PC-9 (cell line): ENCODE measurements at regions not wholly inside any gene's neighbourhood (a gene's known extent, or its start where the extent isn't known, plus 50 kb on each side); places are given as distances from the start of the nearest gene placed in this dataset.

Experiments
- BruUV-seq: library from RNA; stranded (reverse); fragments of 400-500 nt; replicated peaks from 2 replicates; lab custom pipeline; 2021; lab: Mats Ljungman, UMichigan
- CTCF ChIA-PET: fragments of 300-600 bp; sonication (Branson Sonifier 250); formaldehyde crosslinking; loops from one replicate; lab custom pipeline; 2022; ENCODE audit warnings: antibody characterized with exemption; lab: Charles Lee
- POLR2A ChIA-PET: fragments of 300-600 bp; sonication (Branson Sonifier 250); formaldehyde crosslinking; loops from one replicate; lab custom pipeline; 2022; ENCODE audit warnings: antibody characterized with exemption; ENCODE audit not compliant: unreplicated experiment; lab: Charles Lee
- DNase-seq, 2 experiments: peaks; one replicate each; pipeline versions ENCODE4 v3.0.0 to v3.0.0-alpha.2; 2015 to 2022; ENCODE audit warnings: mixed read lengths in 1 of 2
- H2AFZ ChIP-seq: fragments of 200-600 bp; sonication (generic); 2 replicates; pipeline ENCODE4 v1.8.1; 2017; ENCODE audit warnings: antibody characterized with exemption
- H3F3A ChIP-seq: fragments of 200-600 bp; sonication (generic); 2 replicates; pipeline ENCODE4 v1.8.1; 2017; ENCODE audit warnings: antibody characterized with exemption, mild to moderate bottlenecking, low read depth; ENCODE audit not compliant: insufficient read depth
- H3K27ac ChIP-seq: fragments of 200-600 bp; sonication (generic); 2 replicates; pipeline ENCODE4 v1.6.1; 2016; ENCODE audit warnings: mixed run types
- H3K27me3 ChIP-seq: fragments of 200-600 bp; sonication (generic); 2 replicates; pipeline ENCODE4 v1.6.1; 2016; ENCODE audit warnings: low read depth, mixed run types; ENCODE audit not compliant: insufficient read depth
- H3K36me3 ChIP-seq: fragments of 200-600 bp; sonication (generic); 2 replicates; pipeline ENCODE4 v1.6.1; 2016; ENCODE audit warnings: low read depth, mixed run types
- H3K4me1 ChIP-seq: fragments of 200-600 bp; sonication (generic); replicated peaks from 2 replicates; pipeline ENCODE4 v1.6.1; 2016; ENCODE audit warnings: mixed run types; ENCODE audit not compliant: insufficient read depth
- H3K4me2 ChIP-seq: fragments of 200-600 bp; sonication (generic); 2 replicates; pipeline ENCODE4 v1.6.1; 2017; ENCODE audit warnings: mixed run types
- H3K4me3 ChIP-seq: fragments of 200-600 bp; sonication (generic); 2 replicates; pipeline ENCODE4 v1.6.1; 2016; ENCODE audit warnings: mixed run types
- H3K79me2 ChIP-seq: fragments of 200-600 bp; sonication (generic); 2 replicates; pipeline ENCODE4 v1.6.1; 2017; ENCODE audit warnings: low read depth, mixed run types
- H3K9me2 ChIP-seq: fragments of 200-600 bp; sonication (generic); 2 replicates; pipeline ENCODE4 v1.8.1; 2017; ENCODE audit warnings: mild to moderate bottlenecking; ENCODE audit not compliant: insufficient read depth
- H3K9me3 ChIP-seq: fragments of 200-600 bp; sonication (generic); 2 replicates; pipeline ENCODE4 v1.8.1; 2016; ENCODE audit warnings: low read depth; ENCODE audit not compliant: insufficient read depth
- H4K20me1 ChIP-seq: fragments of 200-600 bp; sonication (generic); 2 replicates; pipeline ENCODE4 v1.8.1; 2017; ENCODE audit not compliant: insufficient read depth
- EZH2 ChIP-seq: fragments of 200-600 bp; sonication (generic); IDR thresholded peaks from 2 replicates; pipeline ENCODE4 v1.8.0; 2017; ENCODE audit warnings: antibody characterized with exemption, low read depth
- intact Hi-C: fragments of 100-400 bp; cut with micrococcal nuclease; formaldehyde crosslinking; loops from one replicate; pipeline ENCODE4 v1.10.0; 2022; ENCODE audit not compliant: unreplicated experiment
- TF ChIP-seq, protein P1 (sequence below): fragments of 200-600 bp; sonication (generic); conservative IDR thresholded peaks from 2 replicates; pipeline ENCODE4 v1.6.1; 2017; ENCODE audit warnings: mixed run types, antibody characterized with exemption, mild to moderate bottlenecking, moderate library complexity

DNA sequence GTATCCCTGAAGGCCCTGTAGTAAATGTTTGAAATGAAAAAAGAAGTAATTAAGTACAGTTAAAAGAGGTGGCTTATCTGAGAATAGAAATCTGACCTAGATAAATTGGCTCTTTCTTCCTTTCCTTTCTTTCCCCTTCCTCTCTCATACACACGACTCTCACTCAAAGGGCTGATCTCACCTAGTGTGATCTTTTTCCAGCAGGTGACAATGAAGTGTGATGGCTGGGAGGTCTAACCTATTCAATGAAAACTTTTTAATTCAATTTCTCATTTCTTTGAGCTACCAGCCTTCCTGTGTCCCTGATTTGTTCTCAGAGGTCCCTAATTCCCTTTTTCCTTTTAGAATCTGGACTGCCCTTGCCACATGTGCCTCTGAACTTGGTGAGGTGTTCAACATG, 118.0 kb upstream of the RIMS1 start:
- Histone ChIP-seq H3K4me1 (no peaks in the 10 kb centered on the region), H2AFZ (no peak overlapping the region), H3K4me2 (no peak overlapping the region), H3K36me3 (no peaks in the 10 kb centered on the region), H3F3A (no peaks in the 10 kb centered on the region), H3K27ac (no peak overlapping the region), H3K27me3 (no peaks in the 10 kb centered on the region), H3K9me3 (no peaks in the 10 kb centered on the region), H3K4me3 (no peak overlapping the region), H3K9me2 (no peaks in the 10 kb centered on the region), H3K79me2 (no peaks in the 10 kb centered on the region), H4K20me1 (no peaks in the 10 kb centered on the region)
- CTCF ChIA-PET, result no interaction called here
- POLR2A ChIA-PET, result no interaction called here
- TF ChIP-seq, protein P1, sequence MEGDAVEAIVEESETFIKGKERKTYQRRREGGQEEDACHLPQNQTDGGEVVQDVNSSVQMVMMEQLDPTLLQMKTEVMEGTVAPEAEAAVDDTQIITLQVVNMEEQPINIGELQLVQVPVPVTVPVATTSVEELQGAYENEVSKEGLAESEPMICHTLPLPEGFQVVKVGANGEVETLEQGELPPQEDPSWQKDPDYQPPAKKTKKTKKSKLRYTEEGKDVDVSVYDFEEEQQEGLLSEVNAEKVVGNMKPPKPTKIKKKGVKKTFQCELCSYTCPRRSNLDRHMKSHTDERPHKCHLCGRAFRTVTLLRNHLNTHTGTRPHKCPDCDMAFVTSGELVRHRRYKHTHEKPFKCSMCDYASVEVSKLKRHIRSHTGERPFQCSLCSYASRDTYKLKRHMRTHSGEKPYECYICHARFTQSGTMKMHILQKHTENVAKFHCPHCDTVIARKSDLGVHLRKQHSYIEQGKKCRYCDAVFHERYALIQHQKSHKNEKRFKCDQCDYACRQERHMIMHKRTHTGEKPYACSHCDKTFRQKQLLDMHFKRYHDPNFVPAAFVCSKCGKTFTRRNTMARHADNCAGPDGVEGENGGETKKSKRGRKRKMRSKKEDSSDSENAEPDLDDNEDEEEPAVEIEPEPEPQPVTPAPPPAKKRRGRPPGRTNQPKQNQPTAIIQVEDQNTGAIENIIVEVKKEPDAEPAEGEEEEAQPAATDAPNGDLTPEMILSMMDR, result no peak
- no peak for TF ChIP-seq EZH2
- no peak for DNase-seq
- no TSS peak for BruUV-seq
- intact Hi-C loops, result no loop called here

- ChIA-PET POLR2A (no interaction called here), CTCF (no interaction called here)
- Histone ChIP-seq H3K4me3 (no peak overlapping the region), H2AFZ (no peak overlapping the region), H4K20me1 (no peaks in the 10 kb centered on the region), H3K9me2 (no peaks in the 10 kb centered on the region), H3K4me1 (no peaks in the 10 kb centered on the region), H3K36me3 (no peaks in the 10 kb centered on the region), H3F3A (no peaks in the 10 kb centered on the region), H3K79me2 (no peaks in the 10 kb centered on the region), H3K27me3 (no peaks in the 10 kb centered on the region), H3K27ac (no peak overlapping the region), H3K4me2 (no peak overlapping the region), H3K9me3 (0 out of 2 replicates have a peak, but pooled peaks cover 2% of the 10 kb centered on the region)
- no peak for TF ChIP-seq EZH2
- TF ChIP-seq, protein P1, result no peak
- BruUV-seq, result no TSS peak
- no peak for DNase-seq
- intact Hi-C loops, result no loop called here
Observed at GRCh38 chr6:71808865-71809264, 77.5 kb upstream of the RIMS1 start.

DNA sequence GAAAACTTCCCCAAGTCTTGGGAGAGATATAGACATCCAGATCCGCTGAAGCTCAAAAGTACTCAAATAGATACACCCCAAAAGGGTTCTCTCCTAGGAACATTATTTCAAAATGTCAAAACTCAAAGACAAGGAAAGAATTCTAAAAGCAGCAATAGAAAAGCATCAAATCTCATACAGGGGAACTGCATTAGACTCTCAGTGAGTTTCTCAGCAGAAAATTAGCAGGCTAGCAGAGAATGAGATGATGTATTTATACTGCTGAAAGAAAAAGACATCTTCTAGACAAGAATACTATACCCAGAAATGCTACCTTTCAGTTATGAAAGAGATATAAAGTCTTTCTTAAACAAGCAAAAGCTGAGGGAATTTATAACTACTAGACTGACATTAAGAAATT, 75.5 kb upstream of the RIMS1 start:
- Histone ChIP-seq H4K20me1 (no peaks in the 10 kb centered on the region), H3K79me2 (no peaks in the 10 kb centered on the region), H3F3A (no peaks in the 10 kb centered on the region), H3K4me1 (no peaks in the 10 kb centered on the region), H2AFZ (no peak overlapping the region), H3K27me3 (no peaks in the 10 kb centered on the region), H3K9me2 (no peaks in the 10 kb centered on the region), H3K27ac (no peak overlapping the region), H3K4me2 (no peak overlapping the region), H3K4me3 (no peak overlapping the region), H3K9me3 (0 out of 2 replicates have a peak, but pooled peaks cover 2% of the 10 kb centered on the region), H3K36me3 (no peaks in the 10 kb centered on the region)
- intact Hi-C loops, result no loop called here
- ChIA-PET CTCF (no interaction called here), POLR2A (no interaction called here)
- DNase-seq, result no peak
- no peak for TF ChIP-seq EZH2
- TF ChIP-seq, protein P1, result no peak
- BruUV-seq, result no TSS peak
